TTC549 (cell line): ENCODE measurements at regions not wholly inside any gene's neighbourhood (a gene's known extent, or its start where the extent isn't known, plus 50 kb on each side); places are given as distances from the start of the nearest gene placed in this dataset.
"Not testable (repeated sequence)": the region's sequence is repeated elsewhere in the genome, so short reads cannot be mapped to it uniquely, and the experiment has no call there.

Experiments
- FAIRE-seq: peaks from 2 replicates; lab custom pipeline; 2012; peaks lifted over from hg19 to GRCh38; lab: Jason Lieb, UNC

- FAIRE-seq, result no peak
Measured at GRCh38 chrX:40950546-40950945, 134.7 kb upstream of the USP9X start.

- not testable (repeated sequence) for FAIRE-seq
Measured at GRCh38 chrX:40951407-40951806, 133.8 kb upstream of the USP9X start.

- no peak for FAIRE-seq
Measured at GRCh38 chrX:40952855-40953254, 132.4 kb upstream of the USP9X start.

DNA sequence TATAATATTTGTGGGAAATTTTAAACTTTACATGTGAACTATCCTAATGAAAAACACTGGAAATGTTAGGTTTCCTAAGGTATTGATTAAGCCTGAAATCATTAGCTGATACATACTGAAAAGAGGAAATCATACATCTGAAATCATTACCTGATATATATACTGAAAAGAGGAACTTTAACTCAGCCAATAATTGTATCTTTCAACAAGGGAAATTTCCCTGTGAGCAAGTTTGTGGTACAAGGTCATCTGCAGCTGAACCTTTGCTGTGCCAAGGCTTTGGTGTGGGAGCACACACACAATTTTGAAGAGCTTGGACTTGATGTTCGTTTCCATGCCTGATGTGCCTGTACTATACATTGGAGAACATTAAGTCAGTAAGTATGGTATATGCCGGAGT lies 131.9 kb upstream of the USP9X start:
- FAIRE-seq, result no peak

DNA sequence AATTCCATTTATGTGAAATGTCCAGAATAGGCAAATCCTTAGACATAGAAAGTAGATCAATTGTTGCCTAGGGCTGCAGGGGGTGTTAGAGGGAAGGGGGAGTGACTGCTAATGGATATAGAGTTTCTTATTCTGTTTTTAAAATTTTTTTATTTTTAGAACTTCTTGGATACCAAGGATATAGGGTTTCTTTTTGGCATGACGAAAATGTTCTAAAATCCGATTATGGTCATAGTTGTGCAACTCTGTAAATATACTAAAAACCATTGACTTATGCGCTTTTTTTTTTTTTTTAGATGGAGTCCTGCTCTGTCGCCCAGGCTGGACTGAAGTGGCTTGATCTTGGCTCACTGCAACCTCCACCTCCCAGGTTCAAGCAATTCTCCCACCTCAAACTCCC lies 125.2 kb upstream of the USP9X start:
- FAIRE-seq, result no peak

DNA sequence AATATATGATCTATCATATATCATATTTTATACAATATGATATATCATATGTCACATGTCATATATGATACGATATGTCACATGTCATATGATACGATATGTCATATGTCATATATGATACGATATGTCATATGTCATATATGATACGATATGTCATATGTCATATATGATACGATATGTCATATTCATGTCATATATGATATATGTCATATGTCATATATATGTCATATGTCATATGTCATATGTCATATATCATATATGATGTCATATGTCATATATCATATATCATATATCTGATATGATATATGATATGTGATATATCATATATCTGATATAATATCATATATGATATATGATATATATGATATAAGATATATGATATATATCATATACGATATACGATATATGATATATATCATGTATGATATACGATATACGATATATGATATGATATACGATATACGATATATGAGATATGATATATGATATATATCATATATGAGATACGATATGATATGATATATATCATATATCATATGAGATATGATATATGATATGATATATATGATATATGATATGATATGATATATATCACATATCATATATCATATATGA lies 122.3 kb upstream of the USP9X start:
- FAIRE-seq, result no peak

- no peak for FAIRE-seq
Measured at GRCh38 chrX:40964008-40964407, 121.2 kb upstream of the USP9X start.

- no peak for FAIRE-seq
Measured at GRCh38 chrX:40964633-40965586, 120.3 kb upstream of the USP9X start.

DNA sequence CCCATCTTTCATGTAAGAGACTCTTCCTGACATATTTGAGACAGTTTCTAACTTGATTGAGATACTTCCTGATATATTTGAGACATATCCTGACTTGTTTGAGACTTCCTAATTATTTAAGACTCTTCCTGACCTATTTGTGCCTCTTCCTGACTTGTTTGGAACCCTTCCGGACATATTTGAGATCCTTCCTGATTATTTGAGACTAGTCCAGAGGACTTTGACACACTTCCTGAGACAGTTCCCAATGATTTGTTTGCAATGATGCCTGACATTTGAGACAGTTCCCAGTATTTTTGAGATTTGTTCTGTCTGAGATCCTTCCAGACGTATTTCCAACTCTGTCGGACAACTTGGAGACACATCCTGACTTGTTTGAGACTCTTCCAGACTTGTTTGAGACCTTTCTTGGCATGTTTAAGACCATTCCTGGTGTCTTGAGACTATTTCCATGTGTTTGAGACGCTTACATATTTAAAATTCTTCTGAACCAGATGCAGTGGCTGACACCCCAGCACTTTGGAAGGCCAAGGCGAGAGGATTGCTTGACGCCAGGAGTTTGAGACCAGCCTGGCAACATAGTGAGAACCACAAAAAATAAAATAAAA lies 118.9 kb upstream of the USP9X start:
- no peak for FAIRE-seq

DNA sequence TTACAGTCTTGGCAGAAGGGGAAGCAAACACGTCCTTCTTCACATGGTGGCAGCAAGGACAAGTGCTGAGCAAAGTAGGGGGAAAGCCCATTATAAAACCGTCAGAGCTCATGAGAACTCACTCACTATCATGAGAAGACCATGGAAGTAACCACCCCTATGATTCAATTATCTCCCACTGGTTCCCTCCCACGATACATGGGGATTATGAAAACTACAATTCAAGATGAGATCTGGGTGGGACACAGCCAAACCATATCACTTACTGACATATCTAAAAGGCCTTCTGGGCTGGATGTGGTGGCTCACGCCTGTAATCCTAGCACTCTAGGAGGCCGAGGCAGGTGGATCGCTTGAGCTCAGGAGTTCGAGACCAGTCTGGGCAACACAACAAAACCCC lies 117.1 kb upstream of the USP9X start:
- FAIRE-seq, result no peak

- FAIRE-seq, result no peak
Measured at GRCh38 chrX:40971736-40972135, 113.5 kb upstream of the USP9X start.

DNA sequence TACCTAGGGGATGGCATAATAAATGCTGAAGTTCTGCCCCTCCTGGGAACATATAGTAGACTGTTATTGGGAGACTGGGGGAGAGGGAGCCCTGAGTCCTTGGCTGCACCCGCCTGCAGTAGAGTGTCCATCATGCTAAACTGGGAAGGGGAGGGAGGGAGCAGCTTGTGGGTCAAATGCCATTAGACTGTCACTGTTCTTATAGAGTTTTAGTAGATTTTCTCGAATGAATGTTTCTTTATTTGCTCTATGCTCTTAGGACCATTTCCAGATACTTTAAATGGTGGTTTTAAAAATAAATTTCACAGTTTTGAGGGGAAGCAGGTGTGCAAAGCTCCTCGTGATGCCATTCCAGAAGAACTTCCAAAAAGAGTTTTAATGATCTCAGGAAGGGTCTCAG lies 111.6 kb upstream of the USP9X start:
- no peak for FAIRE-seq

GRCh38 chrX:40975951-40976350 lies 109.3 kb upstream of the USP9X start:
- no peak for FAIRE-seq

GRCh38 chrX:40976981-40977380 lies 108.3 kb upstream of the USP9X start:
- FAIRE-seq, result no peak

- no peak for FAIRE-seq
Measured at GRCh38 chrX:40984962-40985361, 100.3 kb upstream of the USP9X start.

DNA sequence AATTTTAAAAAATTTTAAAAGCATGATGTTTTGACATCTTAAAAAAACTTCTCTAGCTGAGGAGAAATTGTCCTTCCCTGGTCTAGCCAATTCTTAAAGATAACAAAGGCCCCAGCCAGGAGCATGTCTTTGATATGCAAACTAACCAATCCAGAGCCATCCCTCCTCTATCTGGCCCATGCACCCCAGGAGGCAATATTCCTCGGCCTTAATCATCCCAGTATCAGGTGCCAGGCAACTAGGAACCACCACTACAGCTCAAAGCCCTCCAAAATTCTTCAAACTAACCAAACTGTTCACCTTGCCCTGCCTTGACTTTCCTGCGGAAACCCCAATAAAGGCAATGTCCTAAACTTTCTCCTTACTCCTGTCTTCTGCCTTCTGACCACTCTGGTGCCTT lies 97.8 kb upstream of the USP9X start:
- no peak for FAIRE-seq

GRCh38 chrX:40988100-40988499 lies 97.1 kb upstream of the USP9X start:
- no peak for FAIRE-seq

- FAIRE-seq, result not testable (repeated sequence)
Measured at GRCh38 chrX:40993395-40993794, 91.8 kb upstream of the USP9X start.

DNA sequence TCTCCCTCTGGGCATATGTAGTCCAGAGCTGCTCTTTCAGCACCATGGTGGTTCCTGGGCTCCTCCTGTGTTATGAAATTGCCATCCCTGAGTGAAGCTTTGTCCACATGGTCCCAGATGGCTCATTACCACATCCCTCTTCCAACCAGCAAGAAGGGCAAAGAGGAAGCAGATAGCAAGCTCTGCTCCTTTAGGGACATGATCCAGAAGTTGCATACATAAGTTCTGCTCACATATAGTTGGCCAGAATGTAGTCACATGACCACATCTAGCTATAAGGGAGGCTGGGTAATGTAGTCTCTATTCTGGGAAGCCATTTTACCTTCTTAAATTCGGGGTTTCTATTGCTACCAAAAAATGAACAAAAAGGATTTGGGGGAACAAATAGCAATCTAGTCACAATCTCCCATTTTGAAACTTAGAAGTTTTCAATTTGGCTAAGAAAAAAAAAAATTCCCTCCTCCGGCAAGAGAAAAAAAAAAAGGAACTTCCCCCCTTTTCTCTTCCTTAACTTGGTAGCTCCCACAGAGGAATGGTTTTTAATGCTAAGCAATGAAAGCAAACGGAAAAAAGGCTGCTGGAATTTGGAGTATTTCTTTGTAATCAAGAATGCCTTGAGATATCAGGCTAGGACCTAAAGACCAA lies 88.2 kb upstream of the USP9X start:
- FAIRE-seq, result peak; percentile 90

DNA sequence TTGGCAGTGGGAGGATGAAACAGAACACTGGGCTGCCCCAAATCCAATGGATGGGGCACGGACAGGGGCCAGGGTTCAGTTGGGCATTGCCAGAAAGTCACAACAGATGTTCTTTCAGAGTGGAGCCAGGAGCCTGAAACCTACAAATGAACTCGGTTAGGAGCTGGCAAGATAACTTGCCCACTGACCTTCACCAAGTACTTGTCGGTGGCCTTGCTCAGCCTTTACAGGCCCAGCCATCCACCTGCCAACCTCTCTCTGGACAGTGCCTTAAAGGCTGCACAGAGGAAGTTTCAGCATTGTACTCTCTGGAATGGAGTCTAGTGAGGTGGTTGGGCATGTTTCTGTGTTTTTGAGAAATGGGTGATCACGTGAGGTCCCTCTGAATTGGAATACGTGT lies 87.1 kb upstream of the USP9X start:
- FAIRE-seq, result no peak

- no peak for FAIRE-seq
Measured at GRCh38 chrX:41001327-41001726, 83.9 kb upstream of the USP9X start.

DNA sequence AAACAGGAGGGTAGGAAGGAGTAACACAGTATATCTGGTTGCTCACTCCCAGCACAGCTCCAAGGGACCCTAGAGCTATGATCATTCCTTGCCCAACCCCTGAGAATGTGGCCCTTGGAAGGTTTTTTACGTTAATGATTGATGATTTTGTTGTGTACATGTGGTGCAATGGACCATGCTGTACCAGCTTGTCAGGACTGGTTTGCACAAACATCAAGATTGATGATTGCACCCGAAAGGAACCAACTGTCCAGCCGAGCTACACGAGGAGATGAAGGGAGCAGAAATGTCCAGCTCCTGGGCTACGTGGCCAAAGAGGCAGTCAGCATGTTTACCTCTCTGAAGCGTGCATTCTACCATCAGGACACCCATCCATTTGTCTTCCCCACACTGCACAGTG lies 83.2 kb upstream of the USP9X start:
- no peak for FAIRE-seq
